ENCODE measurements at regions not wholly inside any gene's neighbourhood (a gene's known extent, or its start where the extent isn't known, plus 50 kb on each side); places are given as distances from the start of the nearest gene placed in this dataset.

DNA sequence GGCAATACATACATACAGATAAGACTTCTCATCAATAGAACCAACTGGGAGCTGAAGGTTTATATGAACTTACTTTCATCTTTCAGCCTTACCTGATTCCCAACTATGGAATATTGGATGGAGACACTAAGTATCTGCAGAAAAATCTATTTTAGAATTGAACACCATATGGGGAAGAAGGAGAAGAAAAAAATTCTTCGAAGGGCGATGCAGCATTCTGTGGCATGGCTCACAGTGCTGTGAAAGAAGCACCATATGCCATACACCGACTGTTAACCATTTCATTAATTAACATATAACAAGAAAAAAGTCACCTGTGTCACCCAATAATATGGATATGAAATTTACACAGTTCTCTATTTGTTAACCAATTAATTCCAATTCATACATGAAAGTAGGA is 1374.4 kb upstream of the MAP3K7 start:
- TF ChIP-seq POLR2AphosphoS5 (IDR thresholded peaks at IDR 0.05) (no peak), RAD21 (conservative IDR thresholded peaks at IDR 0.05) (no peak), EZH2 (IDR thresholded peaks at IDR 0.05; ENCODE audit: borderline replicate concordance, insufficient read depth, low read length, poor library complexity, severe bottlenecking) (no peak), SMC3 (conservative IDR thresholded peaks at IDR 0.05; ENCODE audit: poor library complexity) (no peak), EP300 (conservative IDR thresholded peaks at IDR 0.05; ENCODE audit: poor library complexity, severe bottlenecking) (no peak), TAF1 (IDR thresholded peaks at IDR 0.05; ENCODE audit: low read depth) (no peak), MXI1 (conservative IDR thresholded peaks at IDR 0.05; ENCODE audit: poor library complexity, severe bottlenecking) (no peak)
- TF ChIP-seq, protein P1, sequence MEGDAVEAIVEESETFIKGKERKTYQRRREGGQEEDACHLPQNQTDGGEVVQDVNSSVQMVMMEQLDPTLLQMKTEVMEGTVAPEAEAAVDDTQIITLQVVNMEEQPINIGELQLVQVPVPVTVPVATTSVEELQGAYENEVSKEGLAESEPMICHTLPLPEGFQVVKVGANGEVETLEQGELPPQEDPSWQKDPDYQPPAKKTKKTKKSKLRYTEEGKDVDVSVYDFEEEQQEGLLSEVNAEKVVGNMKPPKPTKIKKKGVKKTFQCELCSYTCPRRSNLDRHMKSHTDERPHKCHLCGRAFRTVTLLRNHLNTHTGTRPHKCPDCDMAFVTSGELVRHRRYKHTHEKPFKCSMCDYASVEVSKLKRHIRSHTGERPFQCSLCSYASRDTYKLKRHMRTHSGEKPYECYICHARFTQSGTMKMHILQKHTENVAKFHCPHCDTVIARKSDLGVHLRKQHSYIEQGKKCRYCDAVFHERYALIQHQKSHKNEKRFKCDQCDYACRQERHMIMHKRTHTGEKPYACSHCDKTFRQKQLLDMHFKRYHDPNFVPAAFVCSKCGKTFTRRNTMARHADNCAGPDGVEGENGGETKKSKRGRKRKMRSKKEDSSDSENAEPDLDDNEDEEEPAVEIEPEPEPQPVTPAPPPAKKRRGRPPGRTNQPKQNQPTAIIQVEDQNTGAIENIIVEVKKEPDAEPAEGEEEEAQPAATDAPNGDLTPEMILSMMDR (IDR thresholded peaks at IDR 0.05; ENCODE audit: poor library complexity, severe bottlenecking) = no peak
- TF ChIP-seq, protein P2, sequence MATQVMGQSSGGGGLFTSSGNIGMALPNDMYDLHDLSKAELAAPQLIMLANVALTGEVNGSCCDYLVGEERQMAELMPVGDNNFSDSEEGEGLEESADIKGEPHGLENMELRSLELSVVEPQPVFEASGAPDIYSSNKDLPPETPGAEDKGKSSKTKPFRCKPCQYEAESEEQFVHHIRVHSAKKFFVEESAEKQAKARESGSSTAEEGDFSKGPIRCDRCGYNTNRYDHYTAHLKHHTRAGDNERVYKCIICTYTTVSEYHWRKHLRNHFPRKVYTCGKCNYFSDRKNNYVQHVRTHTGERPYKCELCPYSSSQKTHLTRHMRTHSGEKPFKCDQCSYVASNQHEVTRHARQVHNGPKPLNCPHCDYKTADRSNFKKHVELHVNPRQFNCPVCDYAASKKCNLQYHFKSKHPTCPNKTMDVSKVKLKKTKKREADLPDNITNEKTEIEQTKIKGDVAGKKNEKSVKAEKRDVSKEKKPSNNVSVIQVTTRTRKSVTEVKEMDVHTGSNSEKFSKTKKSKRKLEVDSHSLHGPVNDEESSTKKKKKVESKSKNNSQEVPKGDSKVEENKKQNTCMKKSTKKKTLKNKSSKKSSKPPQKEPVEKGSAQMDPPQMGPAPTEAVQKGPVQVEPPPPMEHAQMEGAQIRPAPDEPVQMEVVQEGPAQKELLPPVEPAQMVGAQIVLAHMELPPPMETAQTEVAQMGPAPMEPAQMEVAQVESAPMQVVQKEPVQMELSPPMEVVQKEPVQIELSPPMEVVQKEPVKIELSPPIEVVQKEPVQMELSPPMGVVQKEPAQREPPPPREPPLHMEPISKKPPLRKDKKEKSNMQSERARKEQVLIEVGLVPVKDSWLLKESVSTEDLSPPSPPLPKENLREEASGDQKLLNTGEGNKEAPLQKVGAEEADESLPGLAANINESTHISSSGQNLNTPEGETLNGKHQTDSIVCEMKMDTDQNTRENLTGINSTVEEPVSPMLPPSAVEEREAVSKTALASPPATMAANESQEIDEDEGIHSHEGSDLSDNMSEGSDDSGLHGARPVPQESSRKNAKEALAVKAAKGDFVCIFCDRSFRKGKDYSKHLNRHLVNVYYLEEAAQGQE (IDR thresholded peaks at IDR 0.05; ENCODE audit: borderline replicate concordance) = no peak
